ENCODE measurements at regions not wholly inside any gene's neighbourhood (a gene's known extent, or its start where the extent isn't known, plus 50 kb on each side); places are given as distances from the start of the nearest gene placed in this dataset.

GRCh38 chr12:73418541-73418940, 1119.1 kb upstream of the ATXN7L3B start:
- no peaks in the 10 kb centered on the region for H3K27me3 ChIP-seq (replicated peaks in 1 of 4; ENCODE audit: control insufficient read depth in 3 of 4, extremely low read depth in 1 of 4, insufficient read depth in 3 of 4, low read length in 3 of 4)
- H3K4me2 ChIP-seq (ENCODE audit: insufficient read depth in 1 of 2, low read depth in 2 of 2, low read length in 2 of 2): no peak overlapping the region
- H3K9ac ChIP-seq (replicated peaks in 1 of 4; ENCODE audit: extremely low read depth in 1 of 4, low read depth in 3 of 4, low read length in 3 of 4): no peak overlapping the region
- H3K23me2 ChIP-seq (ENCODE audit: low read depth, low read length): no peaks in the 10 kb centered on the region; the same call in 1 of the 2 replicates
- H2BK5ac ChIP-seq (ENCODE audit: low read depth, low read length): no peak overlapping the region
- ChIA-PET CTCF (ENCODE audit: partially characterized antibody) (no interaction called here), POLR2A (ENCODE audit: partially characterized antibody) (no interaction called here)
- TF ChIP-seq KDM4A (IDR thresholded peaks at IDR 0.05; ENCODE audit: low read depth, low read length, severe bottlenecking) (no peak), GTF2F1 (IDR thresholded peaks at IDR 0.05; ENCODE audit: borderline replicate concordance, low read depth, low read length) (no peak), ASH2L (IDR thresholded peaks at IDR 0.05; ENCODE audit: low read length) (no peak), PHF8 (conservative IDR thresholded peaks at IDR 0.05; ENCODE audit: low read depth, low read length) (no peak), SAP30 (IDR thresholded peaks at IDR 0.05; ENCODE audit: insufficient read depth, insufficient replicate concordance, low read length) (no peak), GABPA (IDR thresholded peaks at IDR 0.05; ENCODE audit: borderline replicate concordance, insufficient read depth, low read length) (no peak), CEBPB (IDR thresholded peaks at IDR 0.05; ENCODE audit: low read depth, low read length) (no peak), SIRT6 (IDR thresholded peaks at IDR 0.05; ENCODE audit: low read length) (no peak), KDM5A (IDR thresholded peaks at IDR 0.05; ENCODE audit: low read length) (no peak), ZNF274 (IDR thresholded peaks at IDR 0.05; ENCODE audit: borderline replicate concordance, extremely low read depth, low read length) (no peak), KDM1A (IDR thresholded peaks at IDR 0.05; ENCODE audit: borderline replicate concordance, low read length) (no peak), HDAC6 (IDR thresholded peaks at IDR 0.05; ENCODE audit: low read depth, low read length) (no peak)
- no peaks in the 10 kb centered on the region for H4K20me1 ChIP-seq (replicated peaks in 1 of 2; ENCODE audit: control insufficient read depth in 1 of 2, insufficient read depth in 2 of 2, low read length in 2 of 2)
- no peak overlapping the region for H4K91ac ChIP-seq (replicated peaks; ENCODE audit: insufficient read length, low read length)
- H3K56ac ChIP-seq (replicated peaks; ENCODE audit: insufficient read length, low read depth, low read length): no peak overlapping the region
- no peak overlapping the region for H4K5ac ChIP-seq (ENCODE audit: insufficient read length, low read depth, low read length)
- H3K79me1 ChIP-seq (ENCODE audit: low read depth, low read length): no peaks in the 10 kb centered on the region
- no peak overlapping the region for H2BK120ac ChIP-seq (replicated peaks; ENCODE audit: low read depth, low read length)
- H3K23ac ChIP-seq (ENCODE audit: insufficient read length): no peak overlapping the region
- H4K8ac ChIP-seq (ENCODE audit: extremely low read depth, insufficient read depth, low read length): no peak overlapping the region
- no peak overlapping the region for H3K4ac ChIP-seq (replicated peaks; ENCODE audit: insufficient read length, low read depth, low read length)
- no peak overlapping the region for H3K14ac ChIP-seq (ENCODE audit: insufficient read length)
- no peaks in the 10 kb centered on the region for H3K36me3 ChIP-seq (ENCODE audit: control insufficient read depth in 2 of 4, insufficient read depth in 4 of 4, low read length in 3 of 4)
- H3K18ac ChIP-seq (ENCODE audit: extremely low read depth, low read length): no peak overlapping the region
- H2AK5ac ChIP-seq (ENCODE audit: low read depth, low read length): no peak overlapping the region
- H3K4me1 ChIP-seq (replicated peaks in 1 of 4; ENCODE audit: control insufficient read depth in 3 of 4, insufficient read depth in 4 of 4, low read length in 3 of 4): no peaks in the 10 kb centered on the region
- no peaks in the 10 kb centered on the region for H3K79me2 ChIP-seq (ENCODE audit: control insufficient read depth in 1 of 2, insufficient read depth in 2 of 2, low read length in 2 of 2)
- peaks cover 15 to 18% of the 10 kb centered on the region in 2 experiments for H3K9me3 ChIP-seq (ENCODE audit: insufficient read depth in 2 of 2, low read depth in 1 of 2, low read length in 1 of 2)
- FAIRE-seq (no peak), DNase-seq (ENCODE audit: low read depth in 1 of 2, low spot score in 2 of 2) (no peak)
- no peak overlapping the region for H2BK20ac ChIP-seq (ENCODE audit: low read length)
- H2AFZ ChIP-seq (ENCODE audit: low read length): no peak overlapping the region
- no peak overlapping the region for H3K4me3 ChIP-seq (ENCODE audit: extremely low read depth in 1 of 4, insufficient read depth in 2 of 4, low read depth in 3 of 4, low read length in 4 of 4)
- H3K27ac ChIP-seq (ENCODE audit: low read depth, low read length): no peak overlapping the region
- H2BK12ac ChIP-seq (ENCODE audit: low read depth, low read length): no peak overlapping the region
- H2BK15ac ChIP-seq (ENCODE audit: low read length): no peak overlapping the region

Data from H1 (cell line).